Embryonic facial prominence (tissue), 1 donor: ENCODE measurements at regions not wholly inside any gene's neighbourhood (a gene's known extent, or its start where the extent isn't known, plus 50 kb on each side); places are given as distances from the start of the nearest gene placed in this dataset.
"Not testable (repeated sequence)": the region's sequence is repeated elsewhere in the genome, so short reads cannot be mapped to it uniquely, and the experiment has no call there.

Experiments used
- DNase-seq: peaks from one replicate; pipeline ENCODE4 v3.0.0-alpha.2; 2016; ENCODE audit errors: extremely low spot score

DNA sequence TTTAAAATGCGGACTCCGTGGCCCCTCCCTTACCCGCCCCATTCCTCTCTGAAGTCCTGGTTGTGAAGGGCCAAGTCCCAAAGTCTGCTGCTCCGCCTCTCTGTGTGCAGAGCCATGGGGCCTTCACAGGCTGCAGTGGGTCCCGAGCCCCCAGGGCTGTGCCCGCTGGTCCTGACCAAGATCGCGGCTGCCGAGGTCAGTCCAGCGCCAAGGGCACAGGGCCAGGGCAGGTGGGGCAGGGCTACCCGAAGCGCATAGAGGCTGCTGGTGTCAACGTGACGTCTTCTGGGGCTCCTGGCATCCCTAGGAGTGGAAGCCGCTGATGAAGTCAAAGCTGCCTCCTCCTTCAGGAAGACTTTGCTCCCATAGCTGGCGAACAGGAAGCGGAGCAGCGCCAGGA is 858.8 kb downstream of the TUBA3C start:
- DNase-seq = not testable (repeated sequence)

DNA sequence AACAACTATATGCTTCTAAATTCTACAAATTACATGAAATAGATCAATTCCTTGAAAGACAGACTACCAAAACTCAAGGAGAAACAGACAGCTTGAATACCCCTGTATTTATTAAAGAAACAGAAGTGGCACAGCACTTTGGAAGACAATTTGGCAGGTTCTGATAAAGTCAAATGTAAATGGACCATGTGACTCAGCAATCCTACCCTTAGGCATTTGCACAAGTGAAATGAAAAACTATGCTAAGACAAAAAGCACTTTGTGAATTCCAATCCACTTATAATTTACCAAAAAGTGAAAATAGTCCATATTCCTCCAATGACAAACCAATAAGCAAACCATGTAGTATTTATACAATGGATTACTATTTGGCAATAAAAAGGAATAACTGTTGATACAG is 862.0 kb downstream of the TUBA3C start:
- DNase-seq = not testable (repeated sequence)

DNA sequence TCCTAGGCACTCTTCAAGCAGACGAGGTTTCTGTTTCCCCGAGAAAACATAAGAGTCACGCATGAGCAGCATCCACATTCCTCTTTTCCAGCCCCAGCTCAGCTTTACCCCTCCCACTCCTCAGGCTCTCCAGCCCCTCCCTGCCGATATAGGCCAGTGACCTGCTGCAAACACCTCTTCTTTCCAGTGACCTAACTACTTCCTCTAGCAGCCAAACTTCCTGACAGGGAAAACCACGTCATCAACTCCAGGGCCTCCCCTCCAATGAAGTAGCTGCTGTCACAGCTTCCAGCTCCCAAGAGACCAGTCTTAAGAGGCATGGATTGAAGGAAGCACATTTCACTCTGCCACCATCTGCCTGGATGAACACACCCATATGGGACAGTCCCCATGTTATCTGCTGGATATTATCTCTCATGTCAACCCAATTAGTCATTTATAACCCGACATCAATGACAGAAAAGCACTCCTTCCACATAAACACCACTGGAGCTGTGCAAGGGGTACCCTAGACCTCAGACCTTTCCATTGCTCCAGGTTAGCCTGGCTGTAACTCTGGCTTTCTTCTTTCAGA is 878.3 kb downstream of the TUBA3C start:
- DNase-seq = not testable (repeated sequence)

DNA sequence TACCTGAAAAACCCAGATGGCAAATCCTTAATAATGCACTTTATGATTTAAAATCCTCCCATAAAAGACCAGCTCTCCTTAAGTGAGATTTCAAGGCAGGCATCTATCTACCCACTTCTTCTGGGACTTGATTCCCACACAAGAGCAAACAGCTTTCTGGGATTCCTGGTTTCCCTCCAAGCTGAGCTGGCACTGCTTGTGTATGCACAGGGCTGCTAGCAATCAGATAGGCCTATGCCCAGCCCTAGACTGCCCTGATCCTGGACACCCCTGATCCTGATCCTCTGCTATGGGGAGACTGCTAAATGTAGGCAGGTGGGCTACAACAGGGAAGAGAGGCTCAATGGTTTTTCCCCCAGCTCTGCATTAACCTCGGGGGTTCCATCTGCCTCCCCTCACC is 880.7 kb downstream of the TUBA3C start:
- not testable (repeated sequence) for DNase-seq

DNA sequence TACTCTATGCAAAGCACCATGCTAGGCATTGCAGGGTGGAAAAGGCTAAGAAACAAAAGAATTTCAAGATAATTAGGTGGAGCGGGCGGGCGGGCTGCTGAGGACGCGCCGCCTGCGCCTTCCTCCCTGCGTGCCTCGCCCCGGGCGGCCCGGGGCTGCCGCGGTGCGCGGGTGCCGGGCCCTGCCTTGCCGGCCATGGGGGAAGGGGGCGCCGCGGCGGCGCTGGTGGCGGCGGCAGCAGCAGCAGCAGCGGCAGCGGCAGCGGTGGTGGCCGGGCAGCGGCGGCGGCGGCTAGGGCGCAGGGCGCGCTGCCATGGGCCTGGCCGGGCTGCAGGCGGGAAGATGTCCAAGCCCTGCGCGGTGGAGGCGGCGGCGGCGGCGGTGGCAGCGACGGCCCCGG is 884.3 kb downstream of the TUBA3C start:
- not testable (repeated sequence) for DNase-seq

GRCh38 chr13:18296617-18297016 is 885.0 kb downstream of the TUBA3C start:
- not testable (repeated sequence) for DNase-seq

DNA sequence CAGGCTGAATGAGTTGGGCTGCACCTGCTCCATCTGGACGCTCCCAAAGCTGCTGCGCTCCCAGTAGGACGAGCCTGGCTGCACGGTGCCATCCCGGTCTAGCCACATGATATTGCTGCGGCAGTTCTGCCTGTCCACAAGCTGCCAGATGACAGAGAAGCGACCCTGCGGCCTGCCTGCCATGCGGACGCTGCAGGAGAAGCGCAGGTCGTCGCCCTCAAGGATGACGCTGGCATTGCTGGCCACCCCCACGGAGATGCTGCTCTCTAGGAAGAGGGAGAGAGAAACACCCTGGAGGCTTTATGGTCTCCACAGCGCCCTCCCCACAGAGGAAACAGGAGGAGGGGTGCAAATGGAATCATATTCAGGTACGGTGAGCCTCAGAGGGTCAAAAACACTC is 887.3 kb downstream of the TUBA3C start:
- not testable (repeated sequence) for DNase-seq

- DNase-seq = not testable (repeated sequence)
Measured at GRCh38 chr13:18286848-18287247, 894.8 kb downstream of the TUBA3C start.

DNA sequence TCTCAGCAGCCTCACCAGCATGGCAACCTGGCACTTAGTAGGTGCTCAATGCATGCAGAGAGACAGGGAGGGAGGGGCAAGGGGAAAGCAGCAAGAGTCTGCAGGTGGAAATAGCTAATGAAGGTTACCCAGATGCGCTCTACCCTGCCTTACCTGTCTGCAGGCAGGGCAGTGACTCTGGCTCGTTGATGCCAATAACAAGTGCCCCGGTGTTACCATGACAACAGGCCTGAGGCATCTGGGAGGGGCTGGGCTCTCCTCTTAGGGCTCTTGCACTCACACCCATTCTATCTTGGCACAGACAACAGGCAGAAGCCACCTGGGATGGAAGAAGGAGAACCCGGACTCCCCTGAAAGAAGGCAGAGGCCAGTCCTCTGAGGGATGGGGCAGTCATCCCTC is 896.0 kb downstream of the TUBA3C start:
- not testable (repeated sequence) for DNase-seq

DNA sequence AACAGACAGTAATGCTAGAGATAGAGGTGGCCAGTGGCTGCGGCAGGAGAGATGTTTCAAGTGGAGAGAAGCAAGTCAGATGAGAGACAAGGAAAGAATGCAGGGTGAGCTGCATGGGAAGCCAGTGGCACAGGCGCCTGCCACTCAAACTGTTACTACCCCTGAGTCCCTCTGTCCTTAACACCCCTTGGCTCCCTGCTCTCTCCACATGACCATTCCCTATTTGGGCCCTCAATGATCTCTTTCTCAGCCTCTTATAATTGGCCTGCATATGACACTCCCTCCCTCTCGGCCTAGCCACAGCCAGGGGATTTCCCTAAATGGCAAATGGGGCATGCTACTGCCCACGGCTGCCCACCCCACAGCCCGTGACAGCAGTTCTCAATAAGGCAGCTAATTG is 897.6 kb downstream of the TUBA3C start:
- not testable (repeated sequence) for DNase-seq

- not testable (repeated sequence) for DNase-seq
Measured at GRCh38 chr13:18281829-18282597, 899.6 kb downstream of the TUBA3C start.

GRCh38 chr13:18280904-18281828 is 900.5 kb downstream of the TUBA3C start:
- not testable (repeated sequence) for DNase-seq

- not testable (repeated sequence) for DNase-seq
Measured at GRCh38 chr13:18279971-18280370, 901.7 kb downstream of the TUBA3C start.

- DNase-seq = not testable (repeated sequence)
Measured at GRCh38 chr13:18277372-18277771, 904.3 kb downstream of the TUBA3C start.

GRCh38 chr13:18276280-18276679 is 905.3 kb downstream of the TUBA3C start:
- DNase-seq = not testable (repeated sequence)

DNA sequence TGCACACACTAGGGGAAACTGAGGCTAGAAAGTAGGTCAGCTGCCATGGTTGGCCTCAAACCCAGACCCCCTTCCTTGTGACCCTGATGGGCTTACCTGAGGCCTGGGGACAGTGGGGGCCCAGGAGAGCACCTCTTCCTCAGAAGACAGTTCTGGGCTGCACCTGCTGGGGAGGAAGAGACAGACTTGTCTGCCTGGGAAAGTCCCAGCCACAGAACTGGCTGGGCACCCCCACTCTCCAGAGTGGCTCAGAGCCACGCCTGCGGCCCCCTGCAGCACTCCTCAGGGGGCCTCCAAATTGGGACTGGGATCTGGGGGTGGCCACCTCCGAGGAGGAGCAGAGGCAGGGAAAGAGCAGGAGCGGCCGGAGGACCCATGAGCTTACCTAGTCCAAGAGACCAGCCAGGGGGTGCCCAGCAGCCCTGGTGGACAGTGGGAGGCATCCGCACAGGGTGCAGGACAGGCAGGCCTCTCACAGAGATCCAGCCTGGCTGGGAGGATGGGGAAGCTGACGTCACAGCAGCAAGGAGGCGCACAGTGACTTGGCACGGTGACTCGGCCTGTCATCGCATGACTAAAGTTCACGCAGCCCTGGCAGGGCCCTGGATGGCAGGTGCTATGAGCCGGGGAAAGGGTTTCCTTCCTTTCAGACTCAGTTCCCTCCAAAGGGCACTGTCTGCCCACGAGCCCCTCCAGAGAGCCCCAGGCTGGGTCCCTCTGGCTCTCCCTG is 907.7 kb downstream of the TUBA3C start:
- DNase-seq = not testable (repeated sequence)

DNA sequence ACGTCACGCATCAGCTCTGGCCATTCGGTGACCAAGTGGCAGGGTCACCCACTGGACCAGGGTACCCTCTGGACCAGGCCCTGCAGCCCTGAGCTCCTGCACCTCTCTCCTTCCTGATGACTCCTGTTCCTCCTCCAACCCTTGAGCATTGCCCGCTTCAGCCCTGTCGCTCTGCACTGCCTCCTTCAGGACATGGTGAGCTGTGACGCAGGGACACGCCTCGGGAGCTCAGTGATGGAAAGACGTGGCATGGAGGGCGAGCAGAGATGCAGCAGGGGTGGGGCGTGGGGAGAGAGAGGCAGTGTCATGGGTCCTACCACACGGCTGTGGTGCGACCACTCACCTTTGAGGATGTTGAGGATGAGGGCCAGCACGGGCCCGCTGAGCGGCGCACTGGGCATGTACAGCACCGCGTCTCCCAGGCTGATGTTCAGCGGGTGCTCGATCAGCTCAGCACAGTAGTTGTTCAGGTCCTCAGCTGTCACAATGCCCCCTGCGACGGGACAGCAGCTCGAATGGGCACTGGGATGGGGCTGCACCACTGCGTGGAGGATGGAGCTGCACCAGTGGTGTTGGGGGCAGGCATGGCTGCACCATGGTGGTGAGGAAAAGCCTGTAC is 922.7 kb downstream of the TUBA3C start:
- DNase-seq = not testable (repeated sequence)

DNA sequence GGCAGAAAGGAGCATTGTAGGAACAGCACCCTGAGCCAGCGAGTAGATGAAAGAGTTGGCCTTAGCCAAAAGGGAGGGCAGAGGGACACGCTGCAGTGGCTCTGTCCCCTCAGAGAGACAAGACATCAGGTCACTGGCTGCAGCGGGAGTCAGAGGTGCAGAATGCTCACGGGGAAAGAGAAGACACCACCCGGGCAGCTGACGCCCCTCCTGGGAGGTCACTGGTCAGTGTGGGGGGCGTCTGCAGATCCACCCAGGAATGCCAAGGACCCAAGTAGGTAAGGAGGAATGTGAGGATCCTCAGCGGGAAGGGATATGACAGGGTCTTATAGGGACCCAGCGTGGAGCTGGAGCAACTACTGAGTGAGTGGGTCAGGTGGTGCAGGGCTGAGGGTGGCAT is 923.9 kb downstream of the TUBA3C start:
- DNase-seq = not testable (repeated sequence)

DNA sequence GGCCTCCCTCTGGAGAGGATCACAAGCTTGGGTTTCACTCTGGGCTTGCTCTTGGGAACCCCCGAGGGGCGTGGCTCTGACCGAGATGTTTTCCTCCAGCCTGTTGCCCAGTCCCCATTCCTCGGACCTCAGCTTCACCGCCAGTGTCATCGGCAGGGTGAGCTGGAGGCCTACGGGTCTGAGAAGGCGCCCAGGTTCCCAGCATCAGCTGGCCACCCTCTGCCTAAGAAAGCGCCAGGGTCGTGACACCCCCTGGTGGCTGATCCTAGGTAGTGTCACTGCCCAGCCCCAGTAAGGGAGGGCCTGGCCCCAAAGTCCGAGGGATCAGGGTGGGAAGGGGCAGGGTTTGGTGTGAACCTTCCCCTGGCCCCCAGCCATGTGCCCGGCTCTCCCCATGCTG is 928.8 kb downstream of the TUBA3C start:
- DNase-seq = not testable (repeated sequence)

DNA sequence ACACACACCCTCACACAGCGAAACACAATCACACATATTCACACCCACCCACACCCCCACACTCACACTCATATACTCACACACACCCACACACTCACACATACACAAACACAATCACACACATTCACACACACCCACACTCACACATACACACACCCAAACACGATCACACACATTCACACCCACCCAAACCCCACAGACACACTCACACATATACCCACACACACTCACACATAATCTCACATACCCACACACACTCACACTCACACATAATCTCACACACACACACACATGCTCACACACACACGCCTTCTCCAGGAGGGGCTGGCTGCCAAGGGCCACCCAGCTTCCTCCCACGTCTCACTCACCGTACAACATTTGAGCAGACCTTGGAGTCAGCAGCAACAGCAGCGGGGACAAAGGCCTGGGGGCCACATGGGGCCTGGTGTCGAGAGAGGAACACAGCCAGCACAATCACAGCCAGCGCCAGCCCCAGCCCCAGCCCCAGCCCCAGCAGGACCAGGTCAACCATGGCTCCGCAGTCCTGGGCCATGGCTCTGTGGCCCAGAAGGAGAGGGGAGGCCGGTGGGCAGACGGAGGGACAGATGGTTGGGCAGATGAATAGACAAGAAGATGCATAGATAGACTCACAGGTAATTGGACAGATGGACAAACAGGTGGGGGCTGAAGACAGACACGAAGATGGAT is 932.9 kb downstream of the TUBA3C start:
- DNase-seq = not testable (repeated sequence)
